Renal cortex interstitium (tissue), 11 donors: ENCODE measurements at regions not wholly inside any gene's neighbourhood (a gene's known extent, or its start where the extent isn't known, plus 50 kb on each side); places are given as distances from the start of the nearest gene placed in this dataset.

Experiments
- DNase-seq, 11 donors: peaks; one replicate each; pipeline ENCODE4 v3.0.0-alpha.2; 2013; ENCODE audit warnings: low read depth in 9 of 11, low spot score in 4 of 11; ENCODE audit errors: extremely low read depth in 1 of 11

GRCh38 chr22:47587361-47587760 is 824.9 kb downstream of the TBC1D22A start:
- DNase-seq: no peak

GRCh38 chr22:47586946-47587345 is 824.5 kb downstream of the TBC1D22A start:
- no peak for DNase-seq

DNA sequence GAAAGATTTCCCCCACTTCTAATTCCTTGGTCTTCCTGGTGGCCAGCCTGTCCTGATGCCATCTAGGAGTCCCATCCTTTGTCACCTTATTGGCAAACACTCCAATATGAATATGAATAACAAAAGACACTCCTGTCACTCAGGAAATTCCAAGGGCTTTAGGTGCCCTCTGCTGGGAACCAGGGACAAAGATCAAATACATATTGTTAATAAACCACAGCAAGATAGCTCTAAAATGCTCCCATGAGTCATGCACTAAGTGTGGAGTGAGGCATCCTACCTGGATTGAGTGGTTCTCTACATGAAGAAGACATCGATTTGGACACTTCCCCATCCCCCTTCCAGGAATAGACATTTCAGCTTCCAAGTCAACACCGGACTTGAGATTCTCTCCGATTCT is 823.6 kb downstream of the TBC1D22A start:
- DNase-seq: no peak

- DNase-seq: no peak
These were observed 821.6 kb downstream of the TBC1D22A start for GRCh38 chr22:47583959-47584562.

DNA sequence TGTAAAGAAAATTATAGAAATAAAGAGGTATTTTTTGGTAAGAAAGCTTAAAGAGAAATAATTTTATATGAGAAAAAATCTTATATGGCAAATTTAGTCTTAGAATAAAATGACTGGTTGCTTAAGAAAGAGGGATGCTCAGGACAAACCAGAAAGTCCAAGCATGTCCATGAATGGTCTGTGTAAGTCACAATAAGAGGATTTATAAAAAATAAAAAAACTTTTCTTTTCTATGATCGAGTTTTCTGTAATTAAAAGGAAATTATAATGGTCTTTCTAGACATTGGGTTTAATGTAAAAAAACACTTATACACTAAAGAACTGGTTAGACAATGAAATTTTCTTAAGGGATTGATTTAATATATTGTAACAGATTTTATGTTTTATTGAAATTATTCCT is 819.6 kb downstream of the TBC1D22A start:
- no peak for DNase-seq

DNA sequence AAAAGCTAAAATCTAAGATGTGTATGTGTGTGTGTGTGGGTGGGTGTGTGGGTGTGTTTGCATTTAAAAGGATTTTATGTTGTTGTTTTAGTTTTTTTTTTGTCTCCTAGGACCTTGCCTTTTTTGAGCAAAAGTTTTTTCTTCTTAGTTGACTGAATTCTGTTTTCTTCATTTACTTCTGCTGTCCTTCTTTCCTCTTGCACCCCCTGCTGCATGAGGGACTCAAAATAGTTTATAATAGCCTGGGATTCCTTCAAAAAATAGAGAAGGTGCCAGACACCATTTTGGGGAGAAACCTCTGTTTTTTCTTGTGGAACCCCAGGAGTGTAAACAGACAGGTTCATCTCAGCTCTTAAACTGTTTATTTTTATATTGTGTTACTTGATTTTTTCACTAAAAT is 817.7 kb downstream of the TBC1D22A start:
- peak in 1 of 11 donors; percentile 7 for DNase-seq

DNA sequence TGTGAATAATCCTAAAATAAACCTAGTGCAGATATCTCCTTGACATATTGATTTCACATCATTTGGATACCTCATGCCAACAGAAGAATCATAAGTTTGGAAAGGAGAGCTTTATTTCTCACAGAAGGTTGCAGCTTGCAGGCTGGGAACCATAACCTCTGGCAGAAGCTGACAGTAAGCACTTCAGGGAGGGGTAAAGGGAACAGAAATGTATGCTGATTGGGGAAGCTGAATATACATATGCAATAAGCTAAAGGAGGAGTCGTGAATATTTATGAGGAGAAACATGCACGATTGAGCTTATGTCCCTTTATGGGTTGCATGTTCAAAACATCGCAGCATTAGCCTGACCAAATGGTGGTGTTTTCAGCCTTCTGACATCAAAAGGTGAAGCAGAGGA is 814.5 kb downstream of the TBC1D22A start:
- no peak for DNase-seq

DNA sequence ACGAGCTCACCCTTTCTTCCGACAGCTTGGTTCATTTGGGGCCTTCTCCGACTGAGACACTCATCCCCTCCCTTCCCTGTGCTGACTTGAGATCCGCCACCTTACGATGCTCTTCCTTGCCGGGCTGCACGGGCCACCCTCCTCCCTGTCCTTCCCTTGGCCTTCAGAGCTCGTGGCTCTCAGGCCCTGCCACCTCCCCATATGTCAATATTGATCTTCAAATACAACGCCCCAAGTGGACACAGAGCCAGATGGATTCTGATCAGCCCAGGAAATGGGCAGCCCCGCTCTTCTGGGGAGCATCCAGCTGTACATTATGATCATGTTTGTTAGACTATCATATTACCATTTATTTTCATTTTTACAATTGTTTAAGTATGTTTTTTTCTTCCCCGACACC is 812.8 kb downstream of the TBC1D22A start:
- no peak for DNase-seq

DNA sequence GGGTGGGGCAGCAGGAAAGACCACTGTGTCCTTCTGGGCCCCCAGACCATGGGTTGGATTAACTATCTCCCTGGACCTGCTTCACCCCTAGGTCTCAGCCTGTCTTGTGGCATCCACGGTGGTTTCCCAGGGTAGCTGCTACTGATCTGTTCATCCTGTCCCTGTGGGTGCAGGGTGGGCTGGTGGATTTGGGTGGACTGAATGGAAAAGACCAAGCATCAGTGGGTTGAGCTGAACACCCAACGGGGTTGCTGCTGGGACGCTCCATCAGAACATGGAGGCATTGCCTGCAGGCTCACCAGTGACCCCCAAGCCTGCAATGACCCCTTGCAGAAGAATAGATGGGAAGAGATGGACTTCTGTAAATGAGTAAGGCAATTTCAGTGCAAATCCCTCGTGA is 812.1 kb downstream of the TBC1D22A start:
- no peak for DNase-seq

GRCh38 chr22:47573141-47573540 is 810.7 kb downstream of the TBC1D22A start:
- DNase-seq: no peak

DNA sequence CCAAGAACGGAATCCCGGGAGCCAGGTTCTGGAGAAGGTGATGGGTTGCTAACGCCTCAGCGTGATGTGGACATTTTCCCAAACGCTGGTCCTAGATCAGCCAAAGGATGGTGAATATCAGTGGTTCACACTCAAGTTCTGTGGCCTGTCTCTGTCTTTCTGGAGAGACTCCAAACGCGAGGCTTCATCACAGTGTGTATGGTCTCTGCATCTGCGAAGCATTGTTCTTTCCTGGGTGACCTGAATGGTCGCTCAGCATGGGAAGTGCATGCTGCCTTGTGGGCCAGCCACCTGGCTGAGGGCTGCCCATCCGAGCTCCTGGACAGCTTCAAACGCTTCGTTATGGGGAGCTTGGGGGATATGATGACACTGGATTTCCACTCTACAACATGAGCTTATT is 810.0 kb downstream of the TBC1D22A start:
- no peak for DNase-seq

GRCh38 chr22:47571616-47572015 is 809.2 kb downstream of the TBC1D22A start:
- DNase-seq: no peak

DNA sequence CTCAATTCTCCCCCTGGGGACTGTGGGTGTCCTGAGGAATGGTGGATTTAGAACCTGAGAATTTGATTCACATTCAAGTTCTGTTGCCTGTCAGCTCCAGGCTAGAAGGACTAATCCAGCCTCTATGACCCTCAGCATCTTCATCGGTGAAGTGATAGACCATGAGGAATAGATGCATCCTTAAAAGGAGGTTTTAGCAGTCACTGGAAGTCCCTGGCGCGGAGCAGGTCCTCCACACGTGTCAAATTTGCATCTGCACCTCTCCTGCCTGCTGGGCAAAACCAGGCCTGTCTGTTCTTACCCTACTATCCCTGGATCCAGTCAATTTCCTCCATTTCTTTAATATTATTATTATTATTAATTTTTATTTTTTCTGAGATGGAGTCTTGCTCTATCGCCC is 808.4 kb downstream of the TBC1D22A start:
- no peak for DNase-seq

DNA sequence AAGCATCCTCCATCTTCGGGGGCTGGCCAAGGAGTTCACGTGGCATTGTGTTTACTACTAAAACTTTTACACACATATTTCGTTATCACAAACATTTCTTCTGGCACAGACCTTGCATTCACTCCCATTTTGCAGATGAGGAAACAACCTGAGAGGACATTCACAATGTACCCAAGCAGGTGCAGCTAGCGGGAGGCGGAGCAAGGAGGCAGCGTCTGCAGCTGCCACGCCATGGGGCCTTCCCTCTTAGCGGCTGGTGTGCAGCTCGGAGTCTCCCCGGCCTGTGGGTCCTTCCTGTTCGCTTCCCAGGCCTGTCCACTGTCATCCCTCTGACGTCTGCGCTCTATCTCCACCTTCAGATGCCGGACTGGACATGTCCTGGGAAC is 807.8 kb downstream of the TBC1D22A start:
- DNase-seq: no peak

GRCh38 chr22:47569389-47570299 is 807.2 kb downstream of the TBC1D22A start:
- no peak for DNase-seq

- DNase-seq: no peak
These were observed 806.2 kb downstream of the TBC1D22A start for GRCh38 chr22:47568700-47569099.

DNA sequence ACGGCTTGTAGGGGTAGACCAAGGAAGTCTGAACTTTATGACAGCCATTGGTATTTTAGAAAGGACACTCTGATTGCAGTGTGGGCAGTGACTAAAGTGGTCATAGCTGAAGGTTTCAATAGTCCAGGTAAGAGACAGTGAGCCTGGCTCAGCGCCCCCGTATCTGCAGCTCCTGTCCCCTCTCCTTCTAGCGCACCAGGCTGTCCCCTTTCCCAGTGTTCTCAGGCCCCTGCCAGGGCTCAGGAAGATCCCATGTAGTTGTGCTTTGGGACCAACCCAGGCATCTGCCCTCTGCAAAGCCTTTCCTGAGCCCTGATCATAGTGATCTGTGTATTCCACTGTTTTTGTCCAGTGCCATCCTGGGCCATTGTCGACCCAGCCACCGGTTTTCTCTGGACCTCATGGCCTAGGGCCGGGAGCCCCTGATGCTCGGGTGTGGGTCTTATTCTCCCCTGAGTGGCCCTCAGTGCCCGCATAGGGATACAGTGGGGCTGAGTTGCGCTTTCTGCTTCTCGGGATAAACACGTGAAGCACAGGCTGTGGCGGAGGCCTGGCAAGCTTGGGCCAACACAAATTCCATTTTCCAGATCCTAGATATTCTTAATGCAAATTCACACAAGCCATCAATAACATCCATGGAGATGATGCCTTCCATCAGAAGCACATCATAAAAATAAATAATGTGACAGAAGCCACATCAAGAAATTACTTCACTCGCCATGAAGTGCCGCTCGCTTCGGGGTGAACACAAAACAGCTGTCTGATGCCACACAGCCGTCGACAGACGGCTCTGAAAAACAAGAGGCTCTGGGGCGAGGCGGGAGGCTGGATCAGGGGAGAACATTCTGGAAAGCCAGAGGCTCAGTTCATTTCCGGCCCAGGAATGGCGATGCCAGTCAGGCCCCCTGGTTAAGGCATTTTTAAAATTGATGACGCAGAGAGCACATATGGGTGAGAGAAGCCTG is 805.0 kb downstream of the TBC1D22A start:
- no peak for DNase-seq

DNA sequence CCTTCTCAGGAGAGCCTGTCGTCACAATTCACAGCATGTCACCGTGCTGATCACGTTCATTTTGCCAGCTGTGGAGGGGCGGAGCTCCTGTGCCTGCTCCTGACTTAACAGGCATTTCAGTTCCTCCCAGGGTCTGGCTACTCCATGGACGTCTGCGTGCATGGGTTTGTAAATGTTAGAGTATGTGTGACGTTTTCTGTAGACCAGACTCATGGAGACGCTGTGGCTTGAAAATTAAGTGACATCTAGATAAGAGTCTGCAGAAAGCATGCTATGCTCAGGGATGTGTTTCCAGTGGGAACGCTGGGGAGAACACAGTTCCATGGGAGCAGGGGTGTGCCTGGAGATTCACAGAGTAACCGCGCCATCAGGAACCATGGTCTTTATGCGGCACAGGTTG is 804.0 kb downstream of the TBC1D22A start:
- DNase-seq: no peak

DNA sequence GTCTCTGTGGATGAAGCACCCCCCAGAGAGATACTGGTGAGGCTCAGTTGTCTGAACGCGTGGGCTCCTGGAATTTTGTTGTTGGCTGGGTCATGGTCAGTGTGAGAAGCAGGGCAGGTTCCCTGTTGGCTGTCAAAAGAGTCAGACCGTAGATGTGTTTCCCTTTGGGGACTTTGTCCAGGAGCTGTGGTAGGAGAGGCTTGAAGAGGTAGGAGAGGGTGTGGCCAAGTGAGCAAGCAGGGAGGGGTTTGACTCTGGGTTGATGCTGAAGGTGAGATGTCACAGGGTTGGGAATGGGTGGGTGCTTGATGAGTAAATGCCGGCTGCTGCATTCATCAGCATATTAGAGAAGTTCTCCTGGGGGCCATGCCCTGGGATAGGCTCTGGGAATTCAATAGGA is 803.2 kb downstream of the TBC1D22A start:
- no peak for DNase-seq
